Islet of Langerhans (tissue), 1 donor: ENCODE measurements at regions not wholly inside any gene's neighbourhood (a gene's known extent, or its start where the extent isn't known, plus 50 kb on each side); places are given as distances from the start of the nearest gene placed in this dataset.
"Not testable (repeated sequence)": the region's sequence is repeated elsewhere in the genome, so short reads cannot be mapped to it uniquely, and the experiment has no call there.

Experiments used
- FAIRE-seq: peaks from one replicate; lab custom pipeline; 2011; peaks lifted over from hg19 to GRCh38; lab: Jason Lieb, UNC

DNA sequence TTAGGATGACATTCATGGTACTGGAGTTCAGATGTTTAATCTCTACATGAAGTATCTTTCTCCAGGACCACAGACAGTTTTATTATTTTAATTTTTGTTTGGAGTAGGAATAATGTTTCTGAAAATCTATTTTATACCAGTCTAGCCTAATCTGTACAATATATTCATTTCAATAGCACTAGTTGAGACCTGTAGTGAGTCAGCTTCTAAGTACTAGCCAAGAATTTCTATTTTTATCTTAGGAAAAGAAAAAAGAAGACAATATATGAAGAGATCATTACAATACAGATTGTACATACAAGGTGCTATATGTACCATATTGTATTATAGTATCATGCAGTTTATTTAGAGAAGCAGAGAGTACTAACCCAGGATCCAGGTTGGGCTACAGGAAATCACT lies 826.9 kb upstream of the PIK3C3 start:
- no peak for FAIRE-seq

DNA sequence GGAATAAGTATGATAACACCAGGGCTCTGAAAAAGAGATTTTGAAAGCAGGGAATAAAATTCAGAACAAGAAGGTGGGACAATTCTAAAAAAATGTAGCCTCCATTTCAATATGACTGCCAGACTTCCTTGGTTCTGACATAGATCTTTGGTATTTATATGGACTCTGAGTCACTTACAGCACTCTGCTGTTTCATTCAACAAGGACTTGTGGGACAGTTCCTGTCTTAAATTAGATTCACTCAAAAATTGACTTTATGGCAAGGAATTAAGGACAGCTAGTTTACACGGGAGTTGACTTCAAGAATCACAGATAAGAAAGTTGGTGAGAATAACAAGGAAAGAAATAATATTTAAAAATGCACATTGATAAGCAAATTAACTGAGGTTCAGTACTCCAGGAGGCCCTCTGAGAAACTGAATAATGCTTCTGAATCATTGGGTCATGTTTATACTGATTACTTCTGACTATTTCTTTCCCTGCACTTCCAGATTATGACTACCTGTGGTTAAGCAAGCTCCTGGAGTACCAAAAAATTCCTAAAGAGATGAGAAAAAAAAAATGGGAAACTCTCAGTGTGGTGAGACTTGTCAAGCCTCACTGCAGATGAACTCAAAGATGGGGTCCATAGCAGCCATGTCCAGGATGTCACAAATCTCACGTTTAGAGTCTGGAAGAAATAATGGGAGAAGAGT lies 828.3 kb upstream of the PIK3C3 start:
- no peak for FAIRE-seq

DNA sequence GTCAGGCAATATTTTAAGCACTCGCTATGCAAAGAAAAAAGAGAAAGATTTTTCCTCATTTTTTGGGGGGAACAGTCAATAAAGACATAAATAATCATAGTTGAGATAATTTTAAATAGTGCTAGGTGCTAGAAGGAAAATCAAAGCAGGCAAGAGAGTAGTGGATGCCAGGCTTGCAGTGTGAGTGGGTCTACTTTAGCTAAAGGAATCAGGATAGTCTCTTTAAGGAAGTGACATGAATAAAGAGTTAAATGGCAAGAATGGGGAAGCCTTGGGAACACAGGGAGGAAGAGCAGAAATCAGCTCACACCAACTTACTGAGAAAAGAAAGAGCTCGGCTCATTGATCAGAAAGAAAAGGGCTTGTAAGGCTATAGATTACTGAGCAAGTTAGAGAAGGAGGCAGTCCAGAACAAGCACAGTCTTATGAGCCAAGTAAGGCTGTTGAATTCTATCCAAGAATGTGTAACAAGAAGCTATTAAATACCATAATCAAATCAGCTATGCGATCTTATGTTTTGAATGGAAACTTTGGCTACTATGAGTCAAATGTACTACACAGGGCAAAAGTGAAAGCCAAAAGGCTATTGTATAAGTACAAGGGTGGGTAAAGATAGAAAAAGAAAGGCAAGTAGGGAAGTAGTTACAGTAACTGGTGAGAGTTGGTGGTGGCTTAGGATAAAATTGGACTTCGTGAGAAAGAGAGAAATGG lies 833.8 kb upstream of the PIK3C3 start:
- no peak for FAIRE-seq

DNA sequence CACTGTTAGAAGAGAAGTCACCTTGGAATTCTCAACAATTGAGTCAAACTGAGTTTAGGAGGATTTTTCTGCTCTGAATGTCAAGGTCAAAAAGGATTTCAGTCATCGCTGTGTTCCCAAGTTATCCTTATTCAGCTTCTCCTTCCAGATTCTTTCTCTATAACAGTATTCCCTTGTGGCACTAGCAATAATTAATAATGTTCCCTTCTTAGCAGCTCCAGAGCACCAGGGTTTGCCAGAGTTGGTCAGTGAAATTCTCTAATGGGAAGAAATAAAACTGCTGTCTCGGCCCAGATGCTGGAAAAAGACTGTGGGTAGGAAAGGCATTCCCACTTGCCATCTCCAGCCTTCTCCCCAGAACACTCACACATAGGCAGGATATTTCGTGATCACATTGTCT lies 836.0 kb upstream of the PIK3C3 start:
- FAIRE-seq: no peak

DNA sequence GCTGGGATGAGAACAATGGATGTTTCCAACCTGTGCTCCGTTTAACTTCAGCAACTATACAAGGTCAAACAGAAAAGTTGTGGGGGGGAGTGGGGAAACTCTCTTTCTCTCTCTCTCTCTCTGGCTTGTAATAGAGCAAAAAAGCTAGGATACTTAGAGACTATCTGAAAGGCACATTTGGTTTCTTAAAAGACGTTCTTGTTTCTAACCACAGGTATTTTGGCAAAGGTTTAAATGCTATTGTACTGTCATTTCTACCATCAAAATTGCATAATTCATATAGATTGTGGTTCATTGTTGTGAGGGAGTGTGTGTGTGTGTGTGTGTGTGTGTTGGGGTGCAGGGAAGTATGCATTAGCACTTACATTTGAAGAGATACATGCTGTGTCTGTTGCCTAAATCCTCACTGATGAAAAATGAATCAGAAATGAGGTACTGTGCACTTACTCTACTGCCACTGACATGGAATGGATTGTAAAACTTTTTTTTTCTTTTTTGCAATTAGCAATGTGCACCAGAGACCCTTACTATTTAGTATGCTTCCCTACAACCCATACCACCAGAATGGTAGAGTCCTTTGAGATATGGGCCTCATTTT lies 841.0 kb upstream of the PIK3C3 start:
- FAIRE-seq: no peak

DNA sequence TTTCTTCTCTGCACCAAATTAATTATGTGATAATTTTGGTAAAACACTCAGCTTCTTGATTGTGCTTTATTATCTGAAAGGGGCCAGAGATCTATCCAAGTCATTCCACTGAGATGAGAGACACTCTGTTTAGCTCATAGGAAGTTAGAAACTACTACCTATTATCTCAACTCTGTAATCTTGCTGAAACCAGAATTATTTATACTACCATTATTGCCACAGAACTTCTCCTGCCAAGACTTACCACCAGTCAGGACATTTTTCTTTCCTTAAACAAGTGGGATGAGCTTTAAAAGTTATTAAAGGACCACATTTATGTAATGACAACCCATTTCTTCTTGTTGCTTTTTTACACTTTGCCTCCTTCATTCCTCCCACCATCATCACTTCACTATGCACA lies 855.6 kb upstream of the PIK3C3 start:
- no peak for FAIRE-seq

DNA sequence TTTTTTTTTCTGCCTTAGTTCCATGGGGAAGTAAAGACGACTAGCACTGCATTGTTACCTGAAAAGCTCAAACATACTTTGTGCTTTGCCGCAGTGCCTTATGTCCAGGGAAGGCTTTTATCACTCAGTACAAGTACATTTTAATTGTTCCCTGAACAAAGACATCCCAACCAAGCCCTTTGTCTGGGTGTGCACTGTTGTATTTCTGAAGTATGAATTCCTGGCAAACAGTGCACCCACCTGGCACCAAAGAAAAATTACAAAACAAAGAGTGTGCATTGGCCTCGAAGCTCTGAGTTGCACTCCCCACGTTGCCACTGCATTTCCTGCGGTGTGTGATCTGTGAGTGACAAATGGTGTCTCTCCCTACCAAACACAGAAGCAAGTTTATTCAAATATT lies 858.5 kb upstream of the PIK3C3 start:
- FAIRE-seq: no peak

DNA sequence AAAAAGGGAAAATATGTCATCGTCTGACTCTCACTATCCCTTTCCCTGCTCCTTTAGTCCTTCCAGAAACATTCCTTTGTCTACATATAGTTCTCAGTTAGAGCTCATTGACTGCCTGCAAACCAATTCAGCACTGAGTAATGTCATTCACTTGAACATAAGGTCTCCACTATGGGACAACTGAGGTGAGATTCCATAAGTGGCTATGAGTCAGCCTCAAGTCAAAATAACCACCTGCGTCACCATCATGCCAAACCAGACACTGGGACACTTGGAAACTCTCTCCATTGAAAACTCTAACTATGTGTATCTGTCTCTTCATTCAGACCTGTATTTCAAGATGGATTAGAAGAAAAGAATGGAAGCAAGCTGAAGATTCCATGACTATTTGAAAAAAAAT lies 878.0 kb upstream of the PIK3C3 start:
- FAIRE-seq: no peak

DNA sequence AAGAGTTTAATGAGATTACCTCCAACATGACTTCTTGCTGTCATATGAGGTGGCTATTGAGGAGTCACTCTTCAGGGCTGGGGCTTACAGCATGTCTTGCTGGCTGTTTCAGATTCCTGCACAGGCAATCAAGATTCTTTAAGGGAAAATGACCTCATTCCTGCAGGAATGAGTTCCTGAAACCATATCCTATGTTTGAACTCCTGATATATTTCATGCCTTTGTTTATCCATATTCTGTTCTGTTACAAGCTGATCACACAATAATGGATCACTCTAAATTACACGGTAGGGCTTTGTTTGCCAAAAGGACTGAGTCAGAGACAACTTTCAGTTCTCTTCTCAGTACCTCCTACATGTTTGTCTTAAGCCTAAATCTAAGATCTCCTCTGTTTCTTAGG lies 879.8 kb upstream of the PIK3C3 start:
- no peak for FAIRE-seq

DNA sequence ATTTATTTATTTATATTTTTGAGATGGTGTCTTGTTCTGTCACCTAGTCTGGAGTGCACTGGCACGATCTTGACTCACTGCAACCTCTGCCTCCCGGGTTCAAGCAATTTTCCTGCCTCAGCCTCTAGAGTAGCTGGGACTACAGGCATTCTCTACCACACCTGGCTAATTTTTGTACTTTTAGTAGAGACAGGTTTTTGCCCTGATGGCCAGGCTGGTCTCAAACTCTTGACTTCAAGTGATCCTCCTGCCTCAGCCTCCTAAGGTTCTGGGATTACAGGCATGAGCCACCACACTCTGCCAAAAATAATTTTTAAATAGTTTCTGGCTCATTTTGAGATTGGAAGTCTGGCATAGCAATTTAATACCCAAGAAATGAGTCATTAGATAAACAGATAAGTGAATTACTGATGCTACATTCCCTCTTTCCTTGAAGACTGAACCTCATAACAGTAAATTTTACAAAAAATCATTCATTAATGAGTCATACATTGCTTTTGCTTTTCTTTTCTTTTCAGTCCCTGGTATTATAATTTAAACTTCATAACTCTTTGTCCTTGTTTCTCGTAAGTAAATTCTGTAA lies 881.6 kb upstream of the PIK3C3 start:
- FAIRE-seq: no peak

DNA sequence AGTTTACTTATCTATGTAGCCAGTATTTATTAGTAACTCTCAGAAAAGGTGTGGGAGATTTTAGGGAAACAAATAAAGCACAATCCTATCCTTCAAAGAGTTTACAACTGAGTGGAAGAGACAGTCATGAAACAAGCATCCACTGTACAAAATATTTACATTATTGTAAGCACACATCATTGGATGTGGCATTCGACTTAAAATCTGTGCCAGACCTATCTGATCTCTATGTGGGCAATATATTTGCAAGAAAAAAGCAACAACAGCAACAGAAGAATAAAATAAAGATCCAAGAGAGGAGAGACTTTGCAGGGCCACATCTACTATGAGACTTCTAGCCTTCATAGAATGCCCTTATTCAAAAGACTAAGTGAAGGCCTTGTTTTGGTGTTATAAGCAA lies 882.1 kb upstream of the PIK3C3 start:
- no peak for FAIRE-seq

DNA sequence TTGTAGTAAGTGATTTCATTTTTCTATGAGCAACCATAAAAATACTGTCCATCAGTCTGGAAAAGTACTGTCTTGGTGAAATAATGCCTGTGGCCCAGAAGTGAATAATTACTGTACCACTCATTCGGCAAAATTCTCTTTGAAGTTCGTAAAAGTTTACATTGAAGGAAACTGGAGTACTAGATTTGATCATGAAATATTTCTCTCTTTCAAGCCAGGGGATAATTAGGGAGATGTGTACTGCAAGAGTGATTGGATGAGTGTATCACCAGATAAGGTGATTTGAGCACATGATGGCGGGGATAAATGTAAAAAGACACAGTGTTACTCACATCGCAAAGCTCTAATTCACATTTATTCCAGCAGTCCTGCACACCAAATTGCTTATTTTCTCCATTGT lies 883.2 kb upstream of the PIK3C3 start:
- no peak for FAIRE-seq

DNA sequence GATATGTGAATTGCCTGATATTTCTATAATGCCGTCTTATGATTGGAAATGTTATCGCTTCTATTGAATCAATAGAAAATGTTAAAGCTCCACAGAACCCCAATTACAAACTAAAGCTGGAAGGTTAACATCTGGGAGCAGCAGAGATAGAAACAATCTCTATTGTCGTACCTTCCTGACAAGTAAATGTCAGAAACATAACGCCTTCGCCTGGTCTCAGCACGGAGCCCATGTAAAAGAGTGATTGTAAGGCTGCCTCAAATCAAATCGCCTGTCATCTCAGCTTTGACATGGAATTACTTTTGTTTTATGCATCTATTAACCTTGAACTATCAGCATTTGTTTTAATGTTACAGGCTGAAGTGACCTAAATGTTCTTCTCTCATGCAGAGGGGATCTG lies 885.9 kb upstream of the PIK3C3 start:
- FAIRE-seq: no peak

DNA sequence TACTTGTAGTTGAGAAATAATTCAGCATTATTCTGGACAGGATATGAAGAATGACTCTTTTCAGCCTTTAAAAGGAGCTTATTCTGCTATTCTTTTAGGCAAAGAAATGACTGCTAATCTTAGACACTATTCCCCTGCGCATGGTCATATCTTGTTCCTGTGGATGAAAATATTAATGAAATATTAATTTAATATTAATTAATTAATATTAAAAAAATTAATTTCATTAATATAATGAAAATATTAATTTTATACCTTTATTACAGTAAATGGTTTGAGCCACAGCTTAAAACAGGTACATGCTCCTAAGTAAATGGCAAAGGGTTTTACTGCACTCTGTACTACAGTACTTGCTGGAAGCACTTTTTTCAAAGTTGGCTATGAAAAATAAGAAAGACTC lies 890.1 kb upstream of the PIK3C3 start:
- FAIRE-seq: no peak

DNA sequence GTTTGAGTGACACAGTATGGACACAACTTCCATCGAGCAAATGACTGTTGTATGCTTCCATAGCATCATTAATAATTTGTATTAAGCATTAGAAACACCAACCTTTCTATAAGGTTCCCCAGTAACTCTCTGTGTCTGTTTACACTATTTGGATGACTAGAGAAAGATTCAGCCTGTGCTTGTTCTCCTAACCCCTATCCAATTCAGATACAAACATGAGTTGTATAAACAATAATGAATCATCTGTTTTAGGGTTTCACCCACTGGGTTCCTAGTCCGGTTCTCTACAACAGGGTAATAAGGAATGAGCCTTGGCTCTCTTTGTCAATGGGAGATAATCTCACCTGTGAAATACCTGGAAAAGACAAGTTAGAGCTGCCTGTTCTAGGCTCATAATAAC lies 894.1 kb upstream of the PIK3C3 start:
- no peak for FAIRE-seq

DNA sequence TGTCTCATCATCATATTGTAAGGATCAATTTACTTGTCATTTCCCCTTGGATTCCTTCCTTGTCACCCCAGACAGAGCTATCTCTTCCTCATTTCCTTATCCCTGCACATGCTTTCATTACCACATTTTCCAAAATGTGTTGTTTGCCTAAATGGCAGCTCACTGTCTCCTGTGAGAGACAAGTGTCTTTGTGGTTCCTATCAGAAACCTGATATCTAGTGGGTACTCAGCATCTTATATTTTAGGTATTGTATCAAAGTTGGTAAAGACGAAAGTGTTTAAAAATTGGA lies 896.0 kb upstream of the PIK3C3 start:
- FAIRE-seq: no peak

DNA sequence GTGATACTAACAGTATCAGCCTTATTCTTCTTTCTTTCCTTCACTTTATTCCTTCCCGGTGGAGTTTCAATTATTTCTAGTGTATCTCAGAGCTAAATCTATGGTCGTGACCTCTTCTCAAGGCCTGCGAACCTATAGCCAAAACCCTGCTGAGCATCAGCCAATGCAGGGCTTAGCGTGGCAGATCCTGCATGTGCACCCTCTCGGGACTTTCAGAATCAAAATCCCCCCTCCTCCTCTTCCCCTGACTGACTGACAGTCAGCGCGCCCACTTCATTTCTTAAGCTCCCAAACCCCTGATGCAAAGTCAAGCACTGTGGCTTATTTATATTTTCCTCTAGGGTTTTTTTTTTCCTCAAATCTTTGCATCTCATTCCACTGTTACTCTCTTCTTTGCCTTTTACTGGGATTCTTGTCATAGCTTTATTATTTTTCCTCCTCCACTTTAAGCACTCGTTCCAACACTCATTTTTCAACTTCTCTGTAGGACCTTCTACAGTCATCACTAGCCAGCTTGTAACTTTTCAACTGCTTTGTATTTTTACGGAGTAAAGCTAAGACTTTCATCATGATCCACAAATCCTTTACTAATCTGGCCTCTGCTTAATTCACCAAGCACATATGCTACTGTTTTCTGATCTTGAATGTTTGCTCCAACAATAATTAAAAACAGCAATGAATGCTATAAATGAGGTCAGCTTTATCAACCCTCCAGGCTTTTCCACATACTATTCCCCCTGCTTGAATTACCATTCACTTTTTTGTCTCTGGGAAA lies 896.5 kb upstream of the PIK3C3 start:
- FAIRE-seq: no peak

DNA sequence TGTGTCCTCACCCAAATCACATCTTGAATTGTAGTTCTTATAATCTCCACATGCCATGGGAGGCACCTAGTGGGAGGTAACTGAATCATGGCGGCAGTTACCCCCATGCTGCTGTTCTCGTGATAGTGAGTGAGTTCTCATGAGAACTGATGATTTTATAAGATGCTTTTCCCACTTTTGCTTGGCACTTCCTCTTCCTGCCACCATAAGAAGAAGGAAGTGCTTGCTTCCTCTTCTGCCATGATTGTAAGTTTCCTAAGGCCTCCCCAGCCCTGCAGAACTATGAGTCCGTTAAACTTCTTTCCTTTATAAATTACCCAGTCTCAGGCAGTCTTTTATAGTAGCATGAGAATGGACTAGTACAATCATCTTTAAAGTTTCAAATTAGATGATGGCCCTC lies 902.4 kb upstream of the PIK3C3 start:
- FAIRE-seq: no peak

DNA sequence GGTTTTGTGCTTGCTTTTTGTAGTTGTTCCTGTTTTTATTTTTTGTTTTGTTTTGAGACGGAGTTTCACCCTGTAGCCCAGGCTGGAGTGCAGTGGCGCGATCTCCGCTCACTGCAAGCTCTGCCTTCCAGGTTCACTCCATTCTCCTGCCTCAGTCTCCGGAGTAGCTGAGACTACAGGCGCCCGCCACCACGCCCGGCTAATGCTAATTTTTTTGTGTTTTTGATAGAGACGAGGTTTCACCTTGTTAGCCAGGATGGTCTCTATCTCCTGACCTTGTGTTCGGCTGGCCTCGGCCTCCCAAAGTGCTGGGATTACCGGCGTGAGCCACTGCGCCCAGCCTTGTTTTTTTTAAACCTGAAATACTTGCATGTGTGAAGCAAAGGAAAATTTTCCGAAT lies 908.8 kb upstream of the PIK3C3 start:
- not testable (repeated sequence) for FAIRE-seq

DNA sequence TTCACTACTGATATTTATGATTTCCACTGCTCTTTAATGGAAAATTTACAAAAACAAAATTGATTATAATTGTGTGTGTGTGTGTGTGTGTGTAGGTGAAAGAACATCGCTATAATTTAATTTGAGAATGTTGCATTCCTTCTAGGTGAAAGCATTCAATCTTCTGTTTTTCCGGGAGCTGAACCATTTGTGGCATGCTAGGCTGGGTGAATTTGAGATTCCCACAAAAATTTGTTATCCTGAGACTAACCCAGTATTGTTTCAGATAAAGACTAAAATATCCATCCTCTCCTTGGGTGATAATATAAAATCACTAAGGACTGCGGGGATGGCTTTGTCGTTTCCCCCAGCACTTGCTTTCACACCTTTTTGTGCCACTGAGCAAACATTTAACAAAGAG lies 911.2 kb upstream of the PIK3C3 start:
- FAIRE-seq: no peak

DNA sequence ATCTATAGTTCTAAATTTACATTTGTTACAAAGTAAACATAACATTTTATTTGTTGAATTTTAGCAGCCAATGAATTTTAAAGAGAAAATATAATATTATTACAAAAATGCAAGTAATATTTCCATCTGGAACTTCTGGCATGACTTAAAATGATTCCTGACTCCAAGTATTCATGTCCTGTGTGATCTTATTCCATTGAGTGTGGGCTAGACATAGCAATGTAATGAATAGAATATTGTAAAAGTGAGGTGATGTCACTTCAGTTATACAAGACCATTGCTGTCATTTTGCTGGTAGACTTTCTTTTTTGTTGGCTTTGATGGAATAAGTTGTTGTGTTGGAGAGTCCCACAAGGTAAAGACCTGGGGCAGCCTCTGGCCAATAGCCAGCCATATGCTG lies 912.2 kb upstream of the PIK3C3 start:
- FAIRE-seq: no peak

DNA sequence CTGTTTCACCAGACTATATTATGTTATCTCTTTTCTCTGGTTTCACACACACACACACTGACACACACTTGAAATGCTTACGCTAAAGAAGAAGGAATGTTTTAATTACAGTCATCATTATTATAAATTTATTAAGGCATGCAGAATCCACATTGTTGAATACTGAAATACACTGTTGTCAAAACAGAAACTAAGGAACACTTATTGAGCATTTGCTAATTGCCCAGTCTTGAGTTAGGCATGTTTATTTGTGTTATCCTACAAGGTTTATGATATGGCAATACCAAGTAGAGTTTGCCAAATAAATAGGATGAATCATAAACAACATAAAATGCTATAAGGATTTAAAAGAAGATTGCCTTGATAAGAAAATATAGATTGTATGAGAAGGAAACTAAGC lies 917.0 kb upstream of the PIK3C3 start:
- no peak for FAIRE-seq

DNA sequence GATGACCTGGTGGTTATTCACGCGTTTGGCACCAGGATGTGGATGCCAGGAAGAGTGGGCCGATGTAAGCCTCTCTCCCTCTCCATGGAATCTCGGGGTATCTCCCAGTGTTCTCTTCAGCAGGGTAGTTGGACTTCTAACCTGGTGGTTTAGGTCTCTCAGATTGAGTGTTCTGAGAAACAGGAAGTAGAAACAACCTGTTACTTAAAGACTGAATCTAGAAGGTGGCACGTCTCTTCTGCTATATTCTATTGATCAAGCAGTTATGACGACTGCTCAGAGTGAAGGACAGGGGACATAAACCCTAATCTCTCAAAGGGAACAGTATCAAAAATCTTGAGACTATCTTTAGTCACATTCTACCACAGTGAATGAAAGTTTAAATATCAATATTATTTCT lies 918.7 kb upstream of the PIK3C3 start:
- no peak for FAIRE-seq
